ENCODE measurements at regions not wholly inside any gene's neighbourhood (a gene's known extent, or its start where the extent isn't known, plus 50 kb on each side); places are given as distances from the start of the nearest gene placed in this dataset.

DNA sequence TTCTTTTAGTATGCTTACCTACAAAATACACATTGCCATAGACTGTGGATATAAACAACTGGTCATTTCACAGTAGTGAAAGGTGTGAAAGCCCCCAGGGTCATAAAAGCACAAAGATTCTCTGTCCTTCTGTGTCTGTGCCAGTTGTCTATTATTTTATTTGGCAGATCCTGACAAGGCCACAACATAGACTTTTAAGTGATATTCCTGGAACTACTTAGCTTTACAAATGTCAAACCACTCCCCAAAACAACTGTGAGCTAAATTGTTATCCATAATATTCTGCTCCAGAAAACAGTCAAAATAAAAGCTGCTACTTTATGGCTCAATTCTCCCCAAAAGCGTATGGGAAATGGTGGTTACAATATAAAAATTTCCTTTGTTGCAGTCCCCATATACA, 172.1 kb downstream of the SEC23A start:
- DNase-seq (ENCODE audit: low read depth, low spot score) (no peak), ATAC-seq (no peak)
- Histone ChIP-seq H3K9me2 (ENCODE audit: insufficient read depth) (no peaks in the 10 kb centered on the region), H3K79me2 (ENCODE audit: insufficient read depth, low read length) (no peaks in the 10 kb centered on the region), H3K9ac (ENCODE audit: low read length) (no peak overlapping the region), H2AFZ (ENCODE audit: low read depth, low read length, poor library complexity, severe bottlenecking) (no peak overlapping the region), H3K4me1 (ENCODE audit: control insufficient read depth in 1 of 2, insufficient read depth in 2 of 2, low read length in 2 of 2) (peaks cover 0 to 3% of the 10 kb centered on the region in 2 experiments; a peak in 1 of 4 replicates), H3K4me2 (ENCODE audit: low read length) (no peak overlapping the region), H3K27me3 (ENCODE audit: insufficient read depth, low read length) (no peaks in the 10 kb centered on the region), H3K4me3 (replicated peaks in 1 of 2; ENCODE audit: low read depth in 1 of 2, low read length in 2 of 2) (no peak overlapping the region), H4K20me1 (ENCODE audit: insufficient read depth) (no peaks in the 10 kb centered on the region), H3K27ac (ENCODE audit: low read depth, low read length) (no peak overlapping the region), H3K9me3 (ENCODE audit: control insufficient read depth in 1 of 2, insufficient read depth in 1 of 2, low read depth in 1 of 2, low read length in 2 of 2) (no peaks in the 10 kb centered on the region), H3K36me3 (ENCODE audit: control insufficient read depth in 1 of 2, insufficient read depth in 2 of 2, low read length in 2 of 2) (no peaks in the 10 kb centered on the region)
- ChIA-PET POLR2A (no interaction called here), RAD21 (ENCODE audit: low non-redundant PET in 1 of 2, low total read pairs in 2 of 2, uncharacterized antibody in 2 of 2, unreplicated experiment in 2 of 2) (no interaction called here), CTCF (no interaction called here)
- TF ChIP-seq, protein P1, sequence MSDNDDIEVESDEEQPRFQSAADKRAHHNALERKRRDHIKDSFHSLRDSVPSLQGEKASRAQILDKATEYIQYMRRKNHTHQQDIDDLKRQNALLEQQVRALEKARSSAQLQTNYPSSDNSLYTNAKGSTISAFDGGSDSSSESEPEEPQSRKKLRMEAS (IDR thresholded peaks at IDR 0.05), result no peak
- TF ChIP-seq CBX3 (IDR thresholded peaks at IDR 0.05; ENCODE audit: low read depth) (no peak), TCF7L2 (IDR thresholded peaks at IDR 0.05; ENCODE audit: borderline replicate concordance, extremely low read depth, insufficient read depth, insufficient read length) (no peak), EZH2phosphoT487 (IDR thresholded peaks at IDR 0.05; ENCODE audit: borderline replicate concordance) (no peak), FOSL1 (IDR thresholded peaks at IDR 0.05; ENCODE audit: low read depth) (no peak), SIN3A (IDR thresholded peaks at IDR 0.05; ENCODE audit: low read depth) (no peak), YY1 (IDR thresholded peaks at IDR 0.05; ENCODE audit: extremely low read depth, insufficient replicate concordance, low read depth, low read length) (no peak)
- TF ChIP-seq, protein P2, sequence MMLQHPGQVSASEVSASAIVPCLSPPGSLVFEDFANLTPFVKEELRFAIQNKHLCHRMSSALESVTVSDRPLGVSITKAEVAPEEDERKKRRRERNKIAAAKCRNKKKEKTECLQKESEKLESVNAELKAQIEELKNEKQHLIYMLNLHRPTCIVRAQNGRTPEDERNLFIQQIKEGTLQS (IDR thresholded peaks at IDR 0.05), result no peak
- BruUV-seq (replicated peaks), result no TSS peak
- intact Hi-C loops (cut with micrococcal nuclease), result no loop called here

DNA sequence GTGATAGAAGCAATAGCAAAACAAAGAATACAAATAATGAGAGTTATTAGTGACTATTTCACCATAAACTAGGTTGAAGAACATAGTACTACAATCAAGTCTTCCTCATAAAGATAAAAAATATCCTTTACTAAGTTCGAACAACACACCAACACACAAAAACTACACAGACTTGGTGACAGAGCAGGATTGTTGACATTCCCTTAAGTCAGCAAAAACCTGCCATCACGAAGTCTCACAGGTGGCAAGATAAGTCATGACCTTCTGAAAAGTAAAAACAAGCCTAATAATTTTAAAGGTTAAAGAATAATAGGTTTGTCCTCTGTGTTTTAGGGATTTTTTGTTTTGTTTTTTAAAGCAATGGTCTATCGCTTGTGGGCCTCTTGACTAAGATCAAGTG, 173.0 kb downstream of the SEC23A start:
- no peaks in the 10 kb centered on the region for H4K20me1 ChIP-seq (ENCODE audit: insufficient read depth)
- H3K36me3 ChIP-seq (ENCODE audit: control insufficient read depth in 1 of 2, insufficient read depth in 2 of 2, low read length in 2 of 2), result no peaks in the 10 kb centered on the region
- H3K4me3 ChIP-seq (replicated peaks in 1 of 2; ENCODE audit: low read depth in 1 of 2, low read length in 2 of 2), result no peak overlapping the region
- H3K4me1 ChIP-seq (ENCODE audit: control insufficient read depth in 1 of 2, insufficient read depth in 2 of 2, low read length in 2 of 2), result peaks cover 0 to 3% of the 10 kb centered on the region in 2 experiments; a peak in 1 of 4 replicates
- no peaks in the 10 kb centered on the region for H3K9me2 ChIP-seq (ENCODE audit: insufficient read depth)
- ATAC-seq, result no peak
- intact Hi-C loops (cut with micrococcal nuclease), result no loop called here
- no peaks in the 10 kb centered on the region for H3K27me3 ChIP-seq (ENCODE audit: insufficient read depth, low read length)
- H3K79me2 ChIP-seq (ENCODE audit: insufficient read depth, low read length), result no peaks in the 10 kb centered on the region
- no peaks in the 10 kb centered on the region for H3K9me3 ChIP-seq (ENCODE audit: control insufficient read depth in 1 of 2, insufficient read depth in 1 of 2, low read depth in 1 of 2, low read length in 2 of 2)
- H3K4me2 ChIP-seq (ENCODE audit: low read length), result no peak overlapping the region
- no TSS peak for BruUV-seq (replicated peaks)
- no peak for DNase-seq (ENCODE audit: low read depth, low spot score)
- no peak overlapping the region for H3K27ac ChIP-seq (ENCODE audit: low read depth, low read length)
- CTCF ChIA-PET, result no interaction called here
- RAD21 ChIA-PET (ENCODE audit: low non-redundant PET in 1 of 2, low total read pairs in 2 of 2, uncharacterized antibody in 2 of 2, unreplicated experiment in 2 of 2), result no interaction called here
- TF ChIP-seq CBX3 (IDR thresholded peaks at IDR 0.05; ENCODE audit: low read depth), result no peak
- no peak for TF ChIP-seq POLR2A (IDR thresholded peaks at IDR 0.05; ENCODE audit: borderline replicate concordance, extremely low read depth, insufficient read depth, insufficient read length)
- TF ChIP-seq, protein P3, sequence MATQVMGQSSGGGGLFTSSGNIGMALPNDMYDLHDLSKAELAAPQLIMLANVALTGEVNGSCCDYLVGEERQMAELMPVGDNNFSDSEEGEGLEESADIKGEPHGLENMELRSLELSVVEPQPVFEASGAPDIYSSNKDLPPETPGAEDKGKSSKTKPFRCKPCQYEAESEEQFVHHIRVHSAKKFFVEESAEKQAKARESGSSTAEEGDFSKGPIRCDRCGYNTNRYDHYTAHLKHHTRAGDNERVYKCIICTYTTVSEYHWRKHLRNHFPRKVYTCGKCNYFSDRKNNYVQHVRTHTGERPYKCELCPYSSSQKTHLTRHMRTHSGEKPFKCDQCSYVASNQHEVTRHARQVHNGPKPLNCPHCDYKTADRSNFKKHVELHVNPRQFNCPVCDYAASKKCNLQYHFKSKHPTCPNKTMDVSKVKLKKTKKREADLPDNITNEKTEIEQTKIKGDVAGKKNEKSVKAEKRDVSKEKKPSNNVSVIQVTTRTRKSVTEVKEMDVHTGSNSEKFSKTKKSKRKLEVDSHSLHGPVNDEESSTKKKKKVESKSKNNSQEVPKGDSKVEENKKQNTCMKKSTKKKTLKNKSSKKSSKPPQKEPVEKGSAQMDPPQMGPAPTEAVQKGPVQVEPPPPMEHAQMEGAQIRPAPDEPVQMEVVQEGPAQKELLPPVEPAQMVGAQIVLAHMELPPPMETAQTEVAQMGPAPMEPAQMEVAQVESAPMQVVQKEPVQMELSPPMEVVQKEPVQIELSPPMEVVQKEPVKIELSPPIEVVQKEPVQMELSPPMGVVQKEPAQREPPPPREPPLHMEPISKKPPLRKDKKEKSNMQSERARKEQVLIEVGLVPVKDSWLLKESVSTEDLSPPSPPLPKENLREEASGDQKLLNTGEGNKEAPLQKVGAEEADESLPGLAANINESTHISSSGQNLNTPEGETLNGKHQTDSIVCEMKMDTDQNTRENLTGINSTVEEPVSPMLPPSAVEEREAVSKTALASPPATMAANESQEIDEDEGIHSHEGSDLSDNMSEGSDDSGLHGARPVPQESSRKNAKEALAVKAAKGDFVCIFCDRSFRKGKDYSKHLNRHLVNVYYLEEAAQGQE (IDR thresholded peaks at IDR 0.05; ENCODE audit: low read depth), result no peak
- TF ChIP-seq ZNF274 (IDR thresholded peaks at IDR 0.05; ENCODE audit: low read depth, low read length), result no peak
- TF ChIP-seq POLR2AphosphoS5 (IDR thresholded peaks at IDR 0.05; ENCODE audit: low read depth, low read length), result no peak
- no peak for TF ChIP-seq JUND (IDR thresholded peaks at IDR 0.05)
- TF ChIP-seq, protein P4, sequence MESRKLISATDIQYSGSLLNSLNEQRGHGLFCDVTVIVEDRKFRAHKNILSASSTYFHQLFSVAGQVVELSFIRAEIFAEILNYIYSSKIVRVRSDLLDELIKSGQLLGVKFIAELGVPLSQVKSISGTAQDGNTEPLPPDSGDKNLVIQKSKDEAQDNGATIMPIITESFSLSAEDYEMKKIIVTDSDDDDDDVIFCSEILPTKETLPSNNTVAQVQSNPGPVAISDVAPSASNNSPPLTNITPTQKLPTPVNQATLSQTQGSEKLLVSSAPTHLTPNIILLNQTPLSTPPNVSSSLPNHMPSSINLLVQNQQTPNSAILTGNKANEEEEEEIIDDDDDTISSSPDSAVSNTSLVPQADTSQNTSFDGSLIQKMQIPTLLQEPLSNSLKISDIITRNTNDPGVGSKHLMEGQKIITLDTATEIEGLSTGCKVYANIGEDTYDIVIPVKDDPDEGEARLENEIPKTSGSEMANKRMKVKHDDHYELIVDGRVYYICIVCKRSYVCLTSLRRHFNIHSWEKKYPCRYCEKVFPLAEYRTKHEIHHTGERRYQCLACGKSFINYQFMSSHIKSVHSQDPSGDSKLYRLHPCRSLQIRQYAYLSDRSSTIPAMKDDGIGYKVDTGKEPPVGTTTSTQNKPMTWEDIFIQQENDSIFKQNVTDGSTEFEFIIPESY (IDR thresholded peaks at IDR 0.05; ENCODE audit: extremely low read depth, insufficient replicate concordance, low read length), result no peak
- H3K9ac ChIP-seq (ENCODE audit: low read length), result no peak overlapping the region
- H2AFZ ChIP-seq (ENCODE audit: low read depth, low read length, poor library complexity, severe bottlenecking), result no peak overlapping the region
- POLR2A ChIA-PET, result no interaction called here

Measured in HCT116 (cell line).